GM12875 (cell line): ENCODE measurements at regions not wholly inside any gene's neighbourhood (a gene's known extent, or its start where the extent isn't known, plus 50 kb on each side); places are given as distances from the start of the nearest gene placed in this dataset.

Experiments
- H3K4me3 ChIP-seq: one replicate; pipeline ENCODE4 v1.5.1; 2011; ENCODE audit warnings: low read depth, low read length, control low read depth
- CTCF ChIP-seq: IDR thresholded peaks from 2 replicates; pipeline ENCODE4 v1.5.1; 2011; ENCODE audit warnings: low read depth, mild to moderate bottlenecking, control low read depth, inconsistent platforms, low read length, moderate library complexity, borderline replicate concordance; ENCODE audit not compliant: insufficient read depth

DNA sequence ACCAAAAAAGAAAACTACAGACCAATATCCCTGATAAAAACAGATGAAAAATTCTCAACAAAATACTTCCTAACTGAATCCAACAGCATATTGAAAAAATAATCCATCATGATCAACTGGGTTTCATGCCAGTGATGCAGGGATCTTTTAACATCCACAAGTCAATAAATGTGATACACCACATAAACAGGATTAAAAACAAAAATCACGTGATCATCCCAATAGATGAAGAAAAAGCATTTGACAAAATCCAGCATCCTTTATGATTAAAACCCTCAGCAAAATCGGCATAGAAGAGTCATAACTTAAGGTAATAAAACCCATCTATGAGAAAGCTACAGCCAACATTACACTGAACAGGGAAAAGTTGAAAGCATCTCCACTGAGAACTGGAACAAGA lies 107.5 kb downstream of the DCLK3 start:
- no peak overlapping the region for H3K4me3 ChIP-seq
- TF ChIP-seq CTCF: no peak

DNA sequence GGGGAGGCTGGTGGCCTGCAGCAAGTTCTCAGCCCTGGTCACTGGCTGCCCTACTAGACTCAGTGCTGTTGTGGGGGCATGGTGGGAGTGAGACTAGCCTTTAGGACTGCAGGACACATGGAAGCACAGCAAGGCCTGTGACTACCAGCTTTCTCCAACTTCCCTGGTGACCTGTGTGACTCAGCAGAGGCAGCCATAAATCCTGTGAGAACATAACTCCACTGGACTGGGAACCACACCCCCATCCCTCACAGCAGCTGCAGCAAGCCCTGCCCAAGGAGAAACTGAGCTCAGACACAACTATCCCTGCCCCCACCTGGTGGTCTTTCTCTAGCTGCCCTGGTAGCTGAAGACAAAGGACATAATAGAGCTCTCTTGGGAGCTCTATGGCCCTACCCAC lies 111.3 kb downstream of the DCLK3 start:
- TF ChIP-seq CTCF: no peak

GRCh38 chr3:36652104-36652503 lies 112.2 kb downstream of the DCLK3 start:
- H3K4me3 ChIP-seq: no peak overlapping the region
- TF ChIP-seq CTCF: no peak

More for the DNA sequence above, 111.3 kb downstream of the DCLK3 start:
- H3K4me3 ChIP-seq: no peak overlapping the region

- no peak for TF ChIP-seq CTCF
Observed at GRCh38 chr3:36650271-36650671, 114.1 kb downstream of the DCLK3 start.

GRCh38 chr3:36649125-36649524 lies 115.2 kb downstream of the DCLK3 start:
- no peak for TF ChIP-seq CTCF
- H3K4me3 ChIP-seq: no peak overlapping the region

More at GRCh38 chr3:36650271-36650671, 114.1 kb downstream of the DCLK3 start:
- H3K4me3 ChIP-seq: no peak overlapping the region

- H3K4me3 ChIP-seq: no peak overlapping the region
- no peak for TF ChIP-seq CTCF
Observed at GRCh38 chr3:36648241-36649034, 115.9 kb downstream of the DCLK3 start.

DNA sequence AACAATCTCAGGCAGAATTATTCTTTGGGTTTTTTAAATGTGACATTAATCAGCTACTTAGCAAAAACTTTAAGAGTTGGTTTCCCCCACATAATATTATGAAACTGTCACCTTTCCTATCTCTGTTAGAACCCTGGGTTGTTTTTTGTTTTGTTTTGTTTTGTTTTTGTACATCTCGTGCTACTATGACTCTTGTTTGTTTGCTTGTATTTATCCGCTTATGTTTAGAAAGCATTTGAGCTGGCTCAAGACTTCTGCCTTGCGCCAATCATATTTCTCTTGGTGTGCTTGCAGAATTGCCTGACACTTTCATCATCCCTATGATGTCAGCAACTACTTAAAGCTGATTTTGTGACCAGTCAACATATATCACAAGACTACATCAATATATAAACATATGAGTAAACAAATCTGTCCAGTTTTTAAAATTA lies 116.9 kb downstream of the DCLK3 start:
- H3K4me3 ChIP-seq: no peak overlapping the region
- no peak for TF ChIP-seq CTCF
